ENCODE measurements at regions not wholly inside any gene's neighbourhood (a gene's known extent, or its start where the extent isn't known, plus 50 kb on each side); places are given as distances from the start of the nearest gene placed in this dataset.

- TF ChIP-seq PKNOX1 (IDR thresholded peaks at IDR 0.05) (no peak), BHLHE40 (IDR thresholded peaks at IDR 0.05; ENCODE audit: borderline replicate concordance) (no peak), NFRKB (IDR thresholded peaks at IDR 0.05) (no peak)
Observed at GRCh38 chr16:6250511-6250910, 1082.1 kb upstream of the RBFOX1 start.
